ENCODE measurements at regions not wholly inside any gene's neighbourhood (a gene's known extent, or its start where the extent isn't known, plus 50 kb on each side); places are given as distances from the start of the nearest gene placed in this dataset.

DNA sequence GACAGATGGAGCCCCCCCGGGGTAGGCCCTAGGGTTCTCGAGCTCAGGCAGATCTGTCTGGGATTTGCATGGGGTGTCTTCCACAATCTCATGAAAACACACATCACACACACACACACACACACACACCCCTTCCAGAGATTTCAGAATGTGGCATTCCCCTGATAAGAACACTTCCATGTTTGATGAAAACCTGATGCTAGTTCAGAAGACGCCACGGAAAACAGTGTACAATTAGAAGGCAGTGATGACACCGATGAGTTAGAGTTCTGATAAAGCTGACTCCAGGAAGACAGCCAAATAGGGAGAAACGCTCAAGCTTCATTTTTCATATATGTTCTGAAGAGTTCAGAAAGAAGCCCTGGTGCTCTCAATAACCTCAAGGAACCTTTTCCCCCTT, 438.7 kb upstream of the JARID2 start:
- TF ChIP-seq, protein P1, sequence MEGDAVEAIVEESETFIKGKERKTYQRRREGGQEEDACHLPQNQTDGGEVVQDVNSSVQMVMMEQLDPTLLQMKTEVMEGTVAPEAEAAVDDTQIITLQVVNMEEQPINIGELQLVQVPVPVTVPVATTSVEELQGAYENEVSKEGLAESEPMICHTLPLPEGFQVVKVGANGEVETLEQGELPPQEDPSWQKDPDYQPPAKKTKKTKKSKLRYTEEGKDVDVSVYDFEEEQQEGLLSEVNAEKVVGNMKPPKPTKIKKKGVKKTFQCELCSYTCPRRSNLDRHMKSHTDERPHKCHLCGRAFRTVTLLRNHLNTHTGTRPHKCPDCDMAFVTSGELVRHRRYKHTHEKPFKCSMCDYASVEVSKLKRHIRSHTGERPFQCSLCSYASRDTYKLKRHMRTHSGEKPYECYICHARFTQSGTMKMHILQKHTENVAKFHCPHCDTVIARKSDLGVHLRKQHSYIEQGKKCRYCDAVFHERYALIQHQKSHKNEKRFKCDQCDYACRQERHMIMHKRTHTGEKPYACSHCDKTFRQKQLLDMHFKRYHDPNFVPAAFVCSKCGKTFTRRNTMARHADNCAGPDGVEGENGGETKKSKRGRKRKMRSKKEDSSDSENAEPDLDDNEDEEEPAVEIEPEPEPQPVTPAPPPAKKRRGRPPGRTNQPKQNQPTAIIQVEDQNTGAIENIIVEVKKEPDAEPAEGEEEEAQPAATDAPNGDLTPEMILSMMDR (IDR thresholded peaks at IDR 0.05), result no peak
- ATAC-seq, result no peak
- Mint-ChIP-seq H3K9me3 (peaks cover 11% of the 10 kb centered on the region), H3K27ac (no peak overlapping the region), H3K36me3 (ENCODE audit: low read depth) (no peaks in the 10 kb centered on the region), H3K27me3 (no peaks in the 10 kb centered on the region), H3K4me3 (no peak overlapping the region), H3K4me1 (ENCODE audit: low read depth) (no peaks in the 10 kb centered on the region)
- intact Hi-C loops (cut with micrococcal nuclease), result no loop called here
- CTCF ChIA-PET, result no interaction called here
- no peak for DNase-seq
- POLR2A ChIA-PET, result no interaction called here

DNA sequence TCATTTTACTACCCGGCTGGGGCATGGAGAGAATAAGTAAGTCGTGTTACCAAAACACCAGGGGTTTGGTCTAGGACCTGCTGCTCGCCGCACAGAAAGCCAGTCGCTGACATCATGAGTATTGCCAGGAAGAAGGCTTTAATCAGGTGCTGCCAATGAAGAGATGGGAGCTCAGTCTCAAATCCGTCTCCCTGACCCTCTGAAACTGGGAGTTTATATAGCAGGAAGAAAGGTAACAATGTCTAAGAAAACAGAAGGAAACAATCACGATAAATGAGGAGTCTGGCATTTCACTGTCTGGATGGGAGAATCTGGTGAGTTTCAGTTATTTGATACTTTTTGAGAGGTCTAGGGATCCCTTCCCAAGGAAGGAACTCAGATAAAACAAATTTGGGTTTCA, 437.9 kb upstream of the JARID2 start:
- Mint-ChIP-seq H3K27ac (no peak overlapping the region), H3K27me3 (no peaks in the 10 kb centered on the region), H3K4me3 (no peak overlapping the region), H3K9me3 (peaks cover 11% of the 10 kb centered on the region), H3K4me1 (ENCODE audit: low read depth) (no peaks in the 10 kb centered on the region), H3K36me3 (ENCODE audit: low read depth) (no peaks in the 10 kb centered on the region)
- POLR2A ChIA-PET, result no interaction called here
- no peak for DNase-seq
- TF ChIP-seq, protein P1 (IDR thresholded peaks at IDR 0.05), result no peak
- no peak for ATAC-seq
- CTCF ChIA-PET, result no interaction called here
- intact Hi-C loops (cut with micrococcal nuclease), result no loop called here

DNA sequence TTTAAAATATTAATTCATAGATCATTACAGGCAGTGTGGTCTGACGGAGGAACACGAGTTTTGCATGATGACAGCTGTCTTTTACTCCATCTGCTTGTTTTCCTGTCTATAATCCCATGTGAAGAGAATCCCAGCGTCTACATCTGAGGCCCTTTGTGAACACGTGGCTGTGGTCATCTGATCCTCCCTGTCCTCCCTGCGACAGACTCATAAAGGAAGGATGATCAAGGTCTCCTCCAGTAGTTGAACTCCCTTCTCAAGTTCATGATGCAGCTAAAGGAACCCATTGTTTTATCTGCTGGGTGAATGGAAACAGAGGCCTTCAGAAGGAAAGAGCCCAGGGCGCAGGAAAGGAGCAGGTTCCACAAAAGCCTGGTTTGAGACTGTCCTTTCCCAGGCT, 435.8 kb upstream of the JARID2 start:
- H3K36me3 Mint-ChIP-seq (ENCODE audit: low read depth), result no peaks in the 10 kb centered on the region
- DNase-seq, result no peak
- ChIA-PET CTCF (no interaction called here), POLR2A (no interaction called here)
- TF ChIP-seq, protein P1 (IDR thresholded peaks at IDR 0.05), result no peak
- H3K4me3 Mint-ChIP-seq, result no peak overlapping the region
- peaks cover 11% of the 10 kb centered on the region for H3K9me3 Mint-ChIP-seq
- H3K27ac Mint-ChIP-seq, result no peak overlapping the region
- intact Hi-C loops (cut with micrococcal nuclease), result no loop called here
- H3K27me3 Mint-ChIP-seq, result no peaks in the 10 kb centered on the region
- ATAC-seq, result no peak
- no peaks in the 10 kb centered on the region for H3K4me1 Mint-ChIP-seq (ENCODE audit: low read depth)

DNA sequence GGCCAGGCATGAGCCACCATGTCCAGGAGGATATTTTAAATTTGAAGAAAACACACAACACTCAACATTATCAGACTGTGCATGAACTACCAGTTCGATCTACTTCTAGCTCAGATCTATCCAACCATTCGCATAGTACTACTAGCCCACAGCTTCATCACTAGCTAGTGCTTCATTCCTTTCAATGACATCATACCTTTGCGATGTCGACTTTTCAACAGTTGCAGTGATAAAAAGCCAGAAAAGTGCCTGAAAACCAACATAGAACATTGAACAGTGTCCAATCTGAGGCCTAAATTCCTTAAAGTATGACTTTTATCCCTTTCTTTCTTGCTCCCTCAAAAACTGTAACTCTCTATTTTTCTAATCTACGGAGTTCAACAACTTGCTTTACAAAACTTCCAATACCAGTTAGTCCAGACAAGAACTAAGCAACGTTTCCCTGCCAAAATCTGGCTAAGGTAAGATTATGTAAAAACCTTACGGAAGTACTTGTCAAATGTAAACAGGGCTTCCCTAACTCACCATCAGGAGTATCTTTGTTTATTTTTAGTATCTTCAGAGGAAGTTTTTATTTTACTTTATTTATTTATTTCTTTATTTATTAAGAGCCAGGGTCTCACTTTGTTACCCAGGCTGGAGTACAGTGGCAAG, 434.0 kb upstream of the JARID2 start:
- H3K36me3 Mint-ChIP-seq (ENCODE audit: low read depth), result no peaks in the 10 kb centered on the region
- ATAC-seq, result no peak
- no peaks in the 10 kb centered on the region for H3K27me3 Mint-ChIP-seq
- TF ChIP-seq, protein P1 (IDR thresholded peaks at IDR 0.05), result no peak
- ChIA-PET CTCF (no interaction called here), POLR2A (no interaction called here)
- no peak overlapping the region for H3K4me3 Mint-ChIP-seq
- DNase-seq, result no peak
- intact Hi-C loops (cut with micrococcal nuclease), result no loop called here
- no peak overlapping the region for H3K27ac Mint-ChIP-seq
- peaks cover 11% of the 10 kb centered on the region for H3K9me3 Mint-ChIP-seq
- no peaks in the 10 kb centered on the region for H3K4me1 Mint-ChIP-seq (ENCODE audit: low read depth)

DNA sequence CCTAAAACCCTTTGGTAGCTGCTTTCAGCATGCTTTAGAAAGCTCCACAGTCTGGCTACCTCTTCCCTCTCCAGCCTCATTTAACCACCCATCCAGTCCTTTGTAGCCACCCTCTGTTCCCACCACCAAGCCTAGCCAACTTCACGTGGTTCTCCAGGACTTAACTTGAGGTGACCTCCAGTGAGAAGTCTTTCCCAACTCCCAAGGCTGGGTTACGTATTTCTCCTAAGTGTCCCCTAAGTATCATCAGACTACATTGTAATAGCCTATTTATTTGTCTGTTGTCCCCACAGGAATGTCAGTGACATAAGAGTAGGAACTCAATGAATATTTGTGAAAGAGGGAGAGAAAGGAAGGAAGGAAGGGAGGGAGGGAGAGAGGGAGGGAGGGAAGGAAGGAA, 431.9 kb upstream of the JARID2 start:
- Mint-ChIP-seq H3K36me3 (ENCODE audit: low read depth) (no peaks in the 10 kb centered on the region), H3K27ac (no peak overlapping the region), H3K9me3 (no peaks in the 10 kb centered on the region), H3K27me3 (no peaks in the 10 kb centered on the region), H3K4me3 (no peak overlapping the region), H3K4me1 (ENCODE audit: low read depth) (no peaks in the 10 kb centered on the region)
- TF ChIP-seq, protein P1 (IDR thresholded peaks at IDR 0.05), result no peak
- CTCF ChIA-PET, result no interaction called here
- POLR2A ChIA-PET, result no interaction called here
- DNase-seq (no peak), ATAC-seq (no peak)
- intact Hi-C loops (cut with micrococcal nuclease), result no loop called here
